CD4-positive, CD25-positive, alpha-beta regulatory T cell (primary cell): ENCODE measurements at regions not wholly inside any gene's neighbourhood (a gene's known extent, or its start where the extent isn't known, plus 50 kb on each side); places are given as distances from the start of the nearest gene placed in this dataset.

Experiments
- ATAC-seq, 2 donors: fragments of 150-1000 bp; cut with Tn5 transposase; one replicate each; pipeline ENCODE4 v1.10.0; 2021; ENCODE audit warnings: low read depth in 2 of 2, moderate number of reproducible peaks in 2 of 2, moderate library complexity in 1 of 2
- DNase-seq, 3 donors: peaks; one replicate each; pipeline versions ENCODE4 v3.0.0 to v3.0.0-alpha.2; 2012 to 2022; ENCODE audit warnings: mixed read lengths in 1 of 3
- H3K27ac ChIP-seq: one replicate; pipeline ENCODE4 v1.7.0; 2013; ENCODE audit warnings: mild to moderate bottlenecking, low read length; ENCODE audit not compliant: insufficient read depth, poor library complexity, severe bottlenecking
- H3K27me3 ChIP-seq: one replicate; pipeline ENCODE4 v1.7.0; 2013; ENCODE audit warnings: low read length; ENCODE audit not compliant: control insufficient read depth, insufficient read depth
- H3K36me3 ChIP-seq: one replicate; pipeline ENCODE4 v1.7.0; 2013; ENCODE audit warnings: mild to moderate bottlenecking, low read length, moderate library complexity; ENCODE audit not compliant: control insufficient read depth, insufficient read depth
- H3K4me1 ChIP-seq: 2 replicates; pipeline ENCODE4 v1.7.0; 2013; ENCODE audit warnings: mild to moderate bottlenecking, low read length; ENCODE audit not compliant: insufficient read depth, control insufficient read depth, poor library complexity, severe bottlenecking
- H3K4me3 ChIP-seq: one replicate; pipeline ENCODE4 v1.7.0; 2013; ENCODE audit warnings: low read depth, mild to moderate bottlenecking, low read length, moderate library complexity
- H3K9me3 ChIP-seq, 2 experiments: 1 replicate in 1 of 2; 2 replicates in 1 of 2; pipeline ENCODE4 v1.7.0; 2013; ENCODE audit warnings: low read length in 2 of 2, mild to moderate bottlenecking in 1 of 2, moderate library complexity in 1 of 2; ENCODE audit not compliant: control insufficient read depth in 2 of 2
- H3K27ac Mint-ChIP-seq, 3 donors: one replicate each; pipeline ENCODE4 v1.8.0; 2020 to 2022; ENCODE audit warnings: mild to moderate bottlenecking in 3 of 3, mixed read lengths in 3 of 3, moderate library complexity in 2 of 3
- H3K27me3 Mint-ChIP-seq: one replicate; pipeline ENCODE4 v1.8.0; 2022; ENCODE audit warnings: mild to moderate bottlenecking, mixed read lengths
- H3K36me3 Mint-ChIP-seq: one replicate; pipeline ENCODE4 v1.8.0; 2020; ENCODE audit warnings: mixed read lengths
- H3K4me1 Mint-ChIP-seq, 4 donors: one replicate each; pipeline ENCODE4 v1.8.0; 2020 to 2022; ENCODE audit warnings: mixed read lengths in 4 of 4, mild to moderate bottlenecking in 1 of 4
- H3K4me3 Mint-ChIP-seq, 4 donors: one replicate each; pipeline ENCODE4 v1.8.0; 2020 to 2022; ENCODE audit warnings: mild to moderate bottlenecking in 4 of 4, mixed read lengths in 4 of 4, moderate library complexity in 3 of 4
- H3K9me3 Mint-ChIP-seq, 7 donors: one replicate each; pipeline ENCODE4 v1.8.0; 2020 to 2022; ENCODE audit warnings: mixed read lengths in 7 of 7, mild to moderate bottlenecking in 3 of 7, moderate library complexity in 2 of 7

DNA sequence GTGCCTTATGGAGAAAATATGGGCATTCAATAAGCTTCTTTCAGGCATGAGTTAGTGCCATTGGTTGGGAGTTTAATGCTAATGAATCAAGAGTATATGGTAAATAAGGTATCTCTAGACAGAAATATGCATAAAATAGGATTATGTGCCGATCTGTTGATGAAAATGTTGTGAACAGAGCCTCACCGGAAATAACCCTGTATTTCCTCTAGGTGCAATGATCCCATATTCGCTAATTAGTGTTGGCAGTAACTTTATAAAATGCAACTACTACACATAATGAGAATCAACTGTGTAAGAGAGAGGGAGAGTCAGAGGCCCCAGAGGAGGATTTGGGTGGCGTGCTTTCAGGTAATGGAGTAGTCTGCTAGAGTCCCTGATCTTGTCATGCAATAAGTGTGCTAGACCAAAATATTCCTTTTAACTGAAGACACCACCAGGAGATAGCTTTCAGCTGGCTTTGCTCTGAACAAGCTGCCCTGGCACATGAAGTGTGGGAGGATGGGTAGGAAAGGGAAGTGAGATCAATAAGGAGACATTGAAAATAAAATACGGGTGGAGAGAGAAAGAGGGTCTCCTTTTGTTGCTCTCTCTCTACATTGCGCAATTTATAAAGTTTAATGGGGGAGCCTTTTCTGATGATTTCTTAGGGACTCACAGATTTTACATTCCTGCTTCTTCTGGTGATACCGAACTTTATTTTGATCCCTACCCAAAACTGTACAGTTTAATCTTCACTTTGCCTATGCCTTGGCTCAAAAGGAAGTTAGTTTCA lies 68.6 kb upstream of the PLXNC1 start:
- no peak for DNase-seq
- Histone ChIP-seq H3K27ac (no peak overlapping the region), H3K4me3 (no peak overlapping the region), H3K27me3 (no peaks in the 10 kb centered on the region), H3K36me3 (no peaks in the 10 kb centered on the region), H3K4me1 (no peaks in the 10 kb centered on the region), H3K9me3 (no peaks in the 10 kb centered on the region)
- Mint-ChIP-seq H3K4me1 (peaks cover 0 to 20% (median 9%) of the 10 kb centered on the region in 4 donors), H3K9me3 (peaks cover 0 to 6% (median 2%) of the 10 kb centered on the region in 7 donors), H3K27ac (peak overlapping the region in 1 of 3 donors; percentile 57), H3K36me3 (no peaks in the 10 kb centered on the region), H3K4me3 (no peak overlapping the region), H3K27me3 (peaks cover 4% of the 10 kb centered on the region)
- no peak for ATAC-seq

DNA sequence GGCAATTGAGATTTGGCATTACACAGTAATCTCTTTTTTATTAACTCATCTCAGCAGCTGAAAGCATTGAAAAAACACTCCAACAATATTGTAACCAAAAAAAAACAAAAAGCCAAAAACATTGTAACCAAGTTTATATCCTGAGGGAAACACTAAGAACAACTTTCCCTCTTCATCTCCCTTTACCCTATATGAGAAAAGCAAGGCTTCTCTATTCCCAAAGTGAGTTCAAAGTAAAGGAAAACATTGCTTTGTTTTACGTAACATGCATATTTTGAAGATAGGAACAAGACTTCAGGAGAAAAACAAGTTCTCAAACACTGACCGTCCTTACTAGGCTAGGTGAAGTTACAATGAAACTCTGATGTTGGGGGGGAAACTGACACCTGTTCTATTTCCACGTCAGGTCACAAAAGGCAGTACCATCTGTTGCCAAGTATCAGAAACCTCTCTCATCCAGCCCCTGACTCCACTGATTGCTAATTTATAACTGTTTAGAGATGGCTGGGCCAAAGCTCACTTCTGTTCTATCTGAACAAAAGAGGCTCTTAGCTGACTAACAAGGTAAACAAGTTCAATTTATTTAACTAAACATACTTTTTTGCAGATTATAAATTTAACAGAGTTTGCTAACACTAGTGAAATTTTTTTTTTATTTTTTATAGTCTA lies 67.9 kb upstream of the PLXNC1 start:
- no peak for ATAC-seq
- H3K27me3 Mint-ChIP-seq, result peaks cover 9% of the 10 kb centered on the region

DNA sequence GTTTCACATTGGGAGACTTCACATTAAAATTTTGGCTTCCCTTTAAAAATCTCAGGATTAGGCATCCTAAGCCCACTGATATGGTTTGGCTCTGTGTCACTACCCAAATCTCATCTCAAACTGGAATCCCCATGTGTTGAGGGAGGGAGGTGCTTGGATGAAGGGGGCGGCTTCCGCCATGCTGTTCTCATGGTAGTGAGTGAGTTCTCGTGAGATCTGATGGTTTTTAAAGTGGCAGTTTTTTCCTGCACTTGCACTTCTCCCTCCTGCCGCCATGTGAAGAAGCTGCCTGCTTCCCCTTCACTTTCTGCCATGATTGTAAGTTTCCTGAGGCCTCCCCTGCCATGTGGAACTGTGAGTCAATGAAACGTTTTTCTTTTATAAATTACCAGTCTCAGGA lies 65.7 kb upstream of the PLXNC1 start:
- Histone ChIP-seq H3K27me3 (no peaks in the 10 kb centered on the region), H3K9me3 (no peaks in the 10 kb centered on the region), H3K36me3 (no peaks in the 10 kb centered on the region), H3K4me3 (no peak overlapping the region), H3K4me1 (no peaks in the 10 kb centered on the region), H3K27ac (no peak overlapping the region)
- H3K27me3 Mint-ChIP-seq, result peaks cover 9% of the 10 kb centered on the region
- peaks cover 0 to 7% (median 2%) of the 10 kb centered on the region in 7 donors for H3K9me3 Mint-ChIP-seq
- ATAC-seq (no peak), DNase-seq (no peak)
- no peak overlapping the region for H3K27ac Mint-ChIP-seq
- H3K4me3 Mint-ChIP-seq, result no peak overlapping the region
- no peaks in the 10 kb centered on the region for H3K36me3 Mint-ChIP-seq
- H3K4me1 Mint-ChIP-seq, result peaks cover 4 to 12% (median 9%) of the 10 kb centered on the region in 4 donors

More for the DNA sequence above, 67.9 kb upstream of the PLXNC1 start:
- Mint-ChIP-seq H3K9me3 (peaks cover 0 to 7% (median 2%) of the 10 kb centered on the region in 7 donors), H3K36me3 (no peaks in the 10 kb centered on the region), H3K27ac (no peak overlapping the region), H3K4me1 (peaks cover under 1 to 16% (median 9%) of the 10 kb centered on the region in 4 donors), H3K4me3 (no peak overlapping the region)
- Histone ChIP-seq H3K9me3 (no peaks in the 10 kb centered on the region), H3K27me3 (no peaks in the 10 kb centered on the region), H3K36me3 (no peaks in the 10 kb centered on the region), H3K27ac (no peak overlapping the region), H3K4me3 (no peak overlapping the region), H3K4me1 (no peaks in the 10 kb centered on the region)
- DNase-seq, result no peak

DNA sequence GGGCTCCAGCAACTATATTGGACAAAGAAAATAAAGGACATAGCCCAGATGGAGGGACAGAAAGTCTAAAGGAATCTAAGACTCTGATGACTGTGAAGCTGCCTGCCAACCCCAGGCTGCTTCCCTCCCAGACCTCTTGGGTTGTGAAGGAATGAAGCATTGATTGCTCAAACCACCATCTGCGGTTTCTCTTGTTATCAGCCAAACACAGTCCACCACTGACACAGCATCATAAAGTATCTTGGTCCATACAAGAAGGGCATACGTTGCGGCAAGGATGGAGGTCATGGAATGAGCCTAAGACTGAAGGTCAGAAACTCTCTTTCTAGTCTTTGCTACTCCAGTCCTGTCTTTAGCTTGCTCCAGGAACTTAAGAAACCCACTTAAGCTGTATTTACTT lies 58.5 kb upstream of the PLXNC1 start:
- Mint-ChIP-seq H3K36me3 (no peaks in the 10 kb centered on the region), H3K9me3 (peaks cover 0 to 3% (median 0%) of the 10 kb centered on the region in 7 donors), H3K27me3 (peaks cover 9% of the 10 kb centered on the region), H3K4me1 (peaks cover 0 to 4% (median 0%) of the 10 kb centered on the region in 4 donors), H3K4me3 (no peak overlapping the region), H3K27ac (no peak overlapping the region)
- H3K27ac ChIP-seq, result no peak overlapping the region
- H3K4me1 ChIP-seq, result no peaks in the 10 kb centered on the region
- no peak overlapping the region for H3K4me3 ChIP-seq
- ATAC-seq (no peak), DNase-seq (no peak)
- H3K27me3 ChIP-seq, result no peaks in the 10 kb centered on the region
- H3K36me3 ChIP-seq, result no peaks in the 10 kb centered on the region
- H3K9me3 ChIP-seq, result no peaks in the 10 kb centered on the region

DNA sequence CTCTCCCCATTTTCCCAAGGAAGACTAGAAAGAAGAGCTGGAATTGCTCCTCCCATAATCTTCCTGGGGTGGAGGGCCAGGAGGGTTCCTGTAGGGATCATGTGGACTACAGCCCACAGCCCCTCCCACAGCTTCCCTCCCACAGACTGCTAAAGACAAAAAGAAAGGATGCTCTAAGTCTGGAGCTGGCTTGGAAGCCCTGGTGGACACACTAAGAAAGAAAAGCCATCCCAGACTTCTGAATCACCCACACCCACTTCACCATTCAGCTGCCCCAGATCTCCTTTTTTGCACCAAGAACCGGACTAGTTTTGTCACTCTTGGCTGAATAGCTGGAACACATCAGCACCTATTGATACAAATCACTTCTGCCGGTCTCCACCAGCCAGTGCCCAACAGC lies 56.8 kb upstream of the PLXNC1 start:
- no peak overlapping the region for H3K27ac Mint-ChIP-seq
- H3K4me1 Mint-ChIP-seq, result no peaks in the 10 kb centered on the region
- DNase-seq (no peak), ATAC-seq (no peak)
- H3K4me3 ChIP-seq, result no peak overlapping the region
- no peaks in the 10 kb centered on the region for H3K36me3 ChIP-seq
- no peaks in the 10 kb centered on the region for H3K4me1 ChIP-seq
- H3K27me3 Mint-ChIP-seq, result peaks cover 6% of the 10 kb centered on the region
- no peaks in the 10 kb centered on the region for H3K27me3 ChIP-seq
- no peak overlapping the region for H3K27ac ChIP-seq
- H3K36me3 Mint-ChIP-seq, result no peaks in the 10 kb centered on the region
- no peaks in the 10 kb centered on the region for H3K9me3 ChIP-seq
- peaks cover 0 to 3% (median 0%) of the 10 kb centered on the region in 7 donors for H3K9me3 Mint-ChIP-seq
- H3K4me3 Mint-ChIP-seq, result no peak overlapping the region

DNA sequence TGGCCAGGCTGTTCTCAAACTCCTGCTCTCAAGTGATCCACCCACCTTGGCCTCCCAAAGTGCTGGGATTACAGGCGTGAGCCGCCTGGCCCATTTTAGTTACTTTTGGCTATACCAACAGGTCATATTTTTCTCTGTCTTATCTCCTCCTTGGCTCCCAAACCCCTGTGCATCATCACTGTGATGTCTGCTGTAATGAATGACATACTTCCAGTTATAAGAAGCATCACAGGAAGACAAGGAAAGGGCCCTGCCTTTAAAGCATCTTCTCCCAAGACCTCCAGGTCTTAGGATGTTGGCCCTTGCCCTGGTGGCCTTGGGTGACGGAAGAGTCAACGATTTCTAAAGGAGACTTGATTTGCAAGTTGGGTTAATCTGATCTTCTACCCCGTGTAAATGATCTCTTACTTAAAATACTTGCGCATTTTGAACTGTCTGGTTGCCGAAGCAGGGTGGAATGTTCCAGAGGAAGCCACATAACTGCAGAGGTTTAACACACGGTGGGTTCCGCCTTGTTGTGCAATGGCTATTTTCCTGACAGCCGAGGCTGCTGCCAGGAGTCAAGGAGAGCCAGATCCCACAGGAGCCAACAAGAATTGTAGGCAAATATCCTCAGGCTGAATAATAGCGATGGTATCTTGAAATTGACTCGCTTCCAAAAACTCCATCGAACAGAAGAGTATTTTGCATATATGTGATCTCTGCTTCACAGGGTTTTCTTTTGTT lies 55.7 kb upstream of the PLXNC1 start:
- ATAC-seq, result no peak
- no peaks in the 10 kb centered on the region for H3K36me3 Mint-ChIP-seq
- H3K4me1 Mint-ChIP-seq, result no peaks in the 10 kb centered on the region
- peaks cover 6% of the 10 kb centered on the region for H3K27me3 Mint-ChIP-seq
- Histone ChIP-seq H3K27ac (no peak overlapping the region), H3K4me1 (no peaks in the 10 kb centered on the region), H3K9me3 (no peaks in the 10 kb centered on the region), H3K36me3 (no peaks in the 10 kb centered on the region), H3K4me3 (no peak overlapping the region), H3K27me3 (no peaks in the 10 kb centered on the region)
- peaks cover 0 to 3% (median 0%) of the 10 kb centered on the region in 7 donors for H3K9me3 Mint-ChIP-seq
- H3K4me3 Mint-ChIP-seq, result no peak overlapping the region
- H3K27ac Mint-ChIP-seq, result no peak overlapping the region
- DNase-seq, result no peak

DNA sequence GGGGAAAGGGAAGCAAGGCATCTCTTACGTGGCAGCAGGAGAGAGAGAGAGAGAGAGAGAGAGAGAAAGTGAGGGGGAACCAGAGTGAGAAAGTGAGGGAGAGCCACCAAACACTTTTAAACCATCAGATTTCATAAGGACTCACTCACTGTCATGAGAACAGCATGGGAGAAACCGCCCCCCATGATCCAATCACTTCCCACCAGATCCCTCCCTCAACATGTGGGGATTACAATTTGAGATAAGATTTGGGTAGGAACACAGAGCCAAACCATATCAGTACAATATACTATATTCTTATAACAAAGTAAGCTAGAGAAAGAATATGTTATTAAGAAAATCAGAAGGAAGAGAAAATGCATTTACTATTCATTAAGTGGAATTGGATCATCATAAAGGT lies 53.7 kb upstream of the PLXNC1 start:
- DNase-seq (no peak), ATAC-seq (no peak)
- Histone ChIP-seq H3K36me3 (no peaks in the 10 kb centered on the region), H3K9me3 (no peaks in the 10 kb centered on the region), H3K4me3 (no peak overlapping the region), H3K27me3 (no peaks in the 10 kb centered on the region), H3K4me1 (no peaks in the 10 kb centered on the region), H3K27ac (no peak overlapping the region)
- no peak overlapping the region for H3K4me3 Mint-ChIP-seq
- peaks cover 6% of the 10 kb centered on the region for H3K27me3 Mint-ChIP-seq
- H3K27ac Mint-ChIP-seq, result no peak overlapping the region
- peaks cover 0 to 5% (median 0%) of the 10 kb centered on the region in 7 donors for H3K9me3 Mint-ChIP-seq
- no peaks in the 10 kb centered on the region for H3K36me3 Mint-ChIP-seq
- peaks cover 0 to 4% (median 2%) of the 10 kb centered on the region in 4 donors for H3K4me1 Mint-ChIP-seq
